ENCODE measurements at regions not wholly inside any gene's neighbourhood (a gene's known extent, or its start where the extent isn't known, plus 50 kb on each side); places are given as distances from the start of the nearest gene placed in this dataset.

GRCh38 chr14:29045237-29045636, 278.6 kb downstream of the FOXG1 start:
- TF ChIP-seq, protein P1, sequence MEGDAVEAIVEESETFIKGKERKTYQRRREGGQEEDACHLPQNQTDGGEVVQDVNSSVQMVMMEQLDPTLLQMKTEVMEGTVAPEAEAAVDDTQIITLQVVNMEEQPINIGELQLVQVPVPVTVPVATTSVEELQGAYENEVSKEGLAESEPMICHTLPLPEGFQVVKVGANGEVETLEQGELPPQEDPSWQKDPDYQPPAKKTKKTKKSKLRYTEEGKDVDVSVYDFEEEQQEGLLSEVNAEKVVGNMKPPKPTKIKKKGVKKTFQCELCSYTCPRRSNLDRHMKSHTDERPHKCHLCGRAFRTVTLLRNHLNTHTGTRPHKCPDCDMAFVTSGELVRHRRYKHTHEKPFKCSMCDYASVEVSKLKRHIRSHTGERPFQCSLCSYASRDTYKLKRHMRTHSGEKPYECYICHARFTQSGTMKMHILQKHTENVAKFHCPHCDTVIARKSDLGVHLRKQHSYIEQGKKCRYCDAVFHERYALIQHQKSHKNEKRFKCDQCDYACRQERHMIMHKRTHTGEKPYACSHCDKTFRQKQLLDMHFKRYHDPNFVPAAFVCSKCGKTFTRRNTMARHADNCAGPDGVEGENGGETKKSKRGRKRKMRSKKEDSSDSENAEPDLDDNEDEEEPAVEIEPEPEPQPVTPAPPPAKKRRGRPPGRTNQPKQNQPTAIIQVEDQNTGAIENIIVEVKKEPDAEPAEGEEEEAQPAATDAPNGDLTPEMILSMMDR (IDR thresholded peaks at IDR 0.05; ENCODE audit: extremely low read depth, low read depth, low read length) = no peak
- H3K4me2 ChIP-seq (ENCODE audit: insufficient read depth, low read length) = no peak overlapping the region
- no peak overlapping the region for H2AFZ ChIP-seq (ENCODE audit: low read length)
- H3K4me3 ChIP-seq (ENCODE audit: insufficient read depth, low read length) = no peak overlapping the region
- no peaks in the 10 kb centered on the region for H3K4me1 ChIP-seq (ENCODE audit: insufficient read depth, low read length)
- no peak for DNase-seq (ENCODE audit: insufficient read length, low spot score, missing footprints)
- no peaks in the 10 kb centered on the region for H3K27me3 ChIP-seq (ENCODE audit: insufficient read depth, low read length)
- no peak overlapping the region for H3K27ac ChIP-seq (ENCODE audit: low read depth, low read length)
- H4K20me1 ChIP-seq (ENCODE audit: insufficient read depth, low read length) = no peaks in the 10 kb centered on the region
- H3K9me3 ChIP-seq (ENCODE audit: low read depth, low read length) = no peaks in the 10 kb centered on the region
- no peaks in the 10 kb centered on the region for H3K79me2 ChIP-seq (ENCODE audit: insufficient read depth, low read length)
- H3K36me3 ChIP-seq (ENCODE audit: insufficient read depth, low read length) = no peaks in the 10 kb centered on the region

DNA sequence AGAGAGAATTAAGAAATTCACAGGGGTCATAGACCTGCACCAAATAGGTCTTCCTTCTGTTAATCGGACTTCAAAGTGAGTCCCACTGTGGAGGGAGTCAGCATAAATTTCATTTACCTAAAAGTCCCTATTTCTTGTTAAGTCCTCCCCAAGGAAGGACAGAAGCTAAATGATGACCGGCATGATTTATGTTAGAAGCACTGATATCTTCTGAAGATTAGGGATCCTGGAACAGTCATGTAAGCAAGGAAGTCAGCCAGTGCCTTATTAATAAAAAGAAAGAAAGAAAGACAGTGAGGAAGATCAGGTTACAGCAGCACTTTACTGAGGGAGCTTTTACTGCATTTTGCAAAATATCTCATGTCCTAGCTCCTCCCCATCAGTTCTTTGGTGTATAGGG, 287.5 kb downstream of the FOXG1 start:
- Histone ChIP-seq H3K9me3 (ENCODE audit: low read depth, low read length) (no peaks in the 10 kb centered on the region), H3K27ac (ENCODE audit: low read depth, low read length) (no peak overlapping the region), H3K4me3 (ENCODE audit: insufficient read depth, low read length) (no peak overlapping the region), H3K4me1 (ENCODE audit: insufficient read depth, low read length) (no peaks in the 10 kb centered on the region), H4K20me1 (ENCODE audit: insufficient read depth, low read length) (no peaks in the 10 kb centered on the region), H3K27me3 (ENCODE audit: insufficient read depth, low read length) (no peaks in the 10 kb centered on the region), H3K4me2 (ENCODE audit: insufficient read depth, low read length) (no peak overlapping the region), H3K36me3 (ENCODE audit: insufficient read depth, low read length) (no peaks in the 10 kb centered on the region), H2AFZ (ENCODE audit: low read length) (no peak overlapping the region), H3K79me2 (ENCODE audit: insufficient read depth, low read length) (no peaks in the 10 kb centered on the region)
- DNase-seq (ENCODE audit: insufficient read length, low spot score, missing footprints) = no peak
- TF ChIP-seq, protein P1 (IDR thresholded peaks at IDR 0.05; ENCODE audit: extremely low read depth, low read depth, low read length) = no peak

- Histone ChIP-seq H3K27ac (ENCODE audit: low read depth, low read length) (no peak overlapping the region), H3K4me3 (ENCODE audit: insufficient read depth, low read length) (no peak overlapping the region), H3K79me2 (ENCODE audit: insufficient read depth, low read length) (no peaks in the 10 kb centered on the region), H3K27me3 (ENCODE audit: insufficient read depth, low read length) (no peaks in the 10 kb centered on the region), H3K36me3 (ENCODE audit: insufficient read depth, low read length) (no peaks in the 10 kb centered on the region), H3K4me2 (ENCODE audit: insufficient read depth, low read length) (no peak overlapping the region), H2AFZ (ENCODE audit: low read length) (no peak overlapping the region), H3K9me3 (ENCODE audit: low read depth, low read length) (no peaks in the 10 kb centered on the region), H3K4me1 (ENCODE audit: insufficient read depth, low read length) (no peaks in the 10 kb centered on the region), H4K20me1 (ENCODE audit: insufficient read depth, low read length) (no peaks in the 10 kb centered on the region)
- DNase-seq (ENCODE audit: insufficient read length, low spot score, missing footprints) = no peak
- TF ChIP-seq, protein P1 (IDR thresholded peaks at IDR 0.05; ENCODE audit: extremely low read depth, low read depth, low read length) = no peak
Observed at GRCh38 chr14:29056041-29056566, 289.5 kb downstream of the FOXG1 start.

DNA sequence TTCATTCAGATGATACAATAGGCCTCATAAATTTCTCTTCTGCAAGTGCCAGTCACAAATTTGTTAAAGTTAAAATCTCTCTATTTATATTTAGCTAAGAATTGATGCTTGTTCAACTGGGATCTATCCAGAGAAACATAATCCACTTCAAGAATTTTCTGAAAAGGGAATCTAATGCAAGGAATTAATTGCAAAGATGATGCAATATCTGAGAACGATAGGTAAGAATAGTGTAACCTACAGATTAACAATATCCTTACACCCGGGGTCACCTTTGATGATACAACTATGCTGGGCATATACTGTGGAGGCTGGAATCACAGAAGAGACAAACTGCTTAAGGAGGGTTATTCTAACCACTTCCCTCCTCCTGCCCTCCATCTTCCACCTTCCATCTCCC, 295.1 kb downstream of the FOXG1 start:
- Histone ChIP-seq H4K20me1 (ENCODE audit: insufficient read depth, low read length) (no peaks in the 10 kb centered on the region), H3K27ac (ENCODE audit: low read depth, low read length) (no peak overlapping the region), H3K9me3 (ENCODE audit: low read depth, low read length) (no peaks in the 10 kb centered on the region), H3K4me2 (ENCODE audit: insufficient read depth, low read length) (no peak overlapping the region), H3K4me1 (ENCODE audit: insufficient read depth, low read length) (no peaks in the 10 kb centered on the region), H3K36me3 (ENCODE audit: insufficient read depth, low read length) (no peaks in the 10 kb centered on the region), H3K27me3 (ENCODE audit: insufficient read depth, low read length) (no peaks in the 10 kb centered on the region), H3K4me3 (ENCODE audit: insufficient read depth, low read length) (no peak overlapping the region), H3K79me2 (ENCODE audit: insufficient read depth, low read length) (no peaks in the 10 kb centered on the region), H2AFZ (ENCODE audit: low read length) (no peak overlapping the region)
- DNase-seq (ENCODE audit: insufficient read length, low spot score, missing footprints) = no peak
- TF ChIP-seq, protein P1 (IDR thresholded peaks at IDR 0.05; ENCODE audit: extremely low read depth, low read depth, low read length) = no peak
